Amniotic epithelial cell (primary cell): ENCODE measurements at regions not wholly inside any gene's neighbourhood (a gene's known extent, or its start where the extent isn't known, plus 50 kb on each side); places are given as distances from the start of the nearest gene placed in this dataset.
A peak's percentile ranks its signal among the peaks of the same experiment; 100 is the strongest.

ENCODE experiments used
- DNase-seq: peaks from one replicate; pipeline ENCODE4 v3.0.0-alpha.2; 2010; ENCODE audit warnings: low read depth

DNA sequence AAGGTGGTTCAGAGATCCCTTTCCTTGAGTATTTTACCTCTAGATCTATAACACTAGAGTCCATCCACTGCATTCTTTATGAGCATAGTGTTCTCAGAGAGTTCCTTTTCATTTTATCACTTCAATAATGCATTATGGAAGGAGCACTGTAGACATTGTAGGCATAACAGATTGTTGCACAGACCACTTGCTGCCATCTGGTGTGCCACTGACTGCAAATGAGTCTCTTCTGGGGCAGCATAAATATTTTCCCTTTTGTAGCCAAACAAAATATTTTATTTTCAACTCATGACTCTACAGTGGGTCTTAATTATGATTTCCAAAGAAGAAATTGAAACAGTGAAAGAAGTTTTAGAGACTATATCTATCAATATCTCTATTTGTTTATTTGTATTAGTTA lies 290.4 kb downstream of the OLFM3 start:
- no peak for DNase-seq

DNA sequence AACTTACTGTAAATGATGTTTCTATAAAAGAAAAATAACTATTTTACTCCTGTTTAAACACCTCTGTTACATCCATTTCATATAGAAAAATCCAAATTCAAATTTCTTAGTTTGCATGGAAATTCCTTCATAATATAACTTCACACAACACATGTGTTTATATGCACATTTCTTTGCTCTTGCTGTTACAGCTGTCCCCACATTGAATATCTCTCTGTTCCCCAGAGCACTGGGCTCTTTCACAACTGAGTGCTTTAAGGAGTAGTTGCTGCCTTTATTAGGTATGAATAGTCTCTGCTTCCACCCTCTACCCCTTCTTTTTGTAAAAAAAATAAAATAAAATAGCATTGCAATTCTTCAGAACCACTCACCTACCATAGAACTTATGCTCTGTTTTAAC lies 287.0 kb downstream of the OLFM3 start:
- no peak for DNase-seq

DNA sequence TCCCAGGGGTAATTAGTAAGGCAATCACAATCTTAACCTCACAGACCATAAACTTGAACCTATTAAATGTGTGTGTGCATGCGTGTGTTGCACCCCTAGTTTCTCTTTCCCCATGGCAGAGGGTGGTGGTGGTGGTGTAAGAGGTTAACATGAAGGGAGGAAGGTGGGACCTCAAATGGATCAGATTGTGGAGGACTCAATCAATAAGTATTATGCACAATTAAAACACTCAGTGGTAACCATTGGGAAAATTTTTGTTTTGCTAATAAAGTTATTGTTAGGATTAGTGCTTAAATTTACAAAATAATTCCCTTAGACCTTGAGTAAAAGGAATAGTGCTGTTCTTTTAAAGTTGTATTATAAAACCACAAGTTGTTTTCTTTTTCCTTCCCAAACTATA lies 283.0 kb downstream of the OLFM3 start:
- DNase-seq, result no peak

- no peak for DNase-seq
Observed at GRCh38 chr1:101723415-101723814, 273.3 kb downstream of the OLFM3 start.

- DNase-seq, result no peak
Observed at GRCh38 chr1:101728029-101728428, 268.7 kb downstream of the OLFM3 start.

- DNase-seq, result no peak
Observed at GRCh38 chr1:101730559-101730958, 266.2 kb downstream of the OLFM3 start.

- DNase-seq, result no peak
Observed at GRCh38 chr1:101732261-101732660, 264.5 kb downstream of the OLFM3 start.

DNA sequence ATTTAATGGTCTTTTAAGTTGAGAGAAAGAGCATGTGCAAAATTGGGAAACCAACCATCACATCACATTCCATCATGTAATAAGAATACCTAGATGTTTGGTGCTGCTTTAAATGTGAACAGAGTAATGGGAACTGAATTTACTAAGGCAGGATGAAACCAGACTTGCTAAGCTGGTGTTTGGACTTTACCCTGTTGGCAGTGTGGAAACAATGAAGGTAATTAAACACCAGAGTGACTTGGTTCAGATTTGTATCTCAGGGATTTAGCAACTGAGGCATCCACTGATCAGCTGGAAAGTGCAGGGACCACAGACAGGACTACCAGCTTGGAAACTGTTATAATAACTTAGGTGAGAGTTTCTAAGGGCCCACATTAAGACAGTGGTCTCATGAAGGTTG lies 263.4 kb downstream of the OLFM3 start:
- no peak for DNase-seq

DNA sequence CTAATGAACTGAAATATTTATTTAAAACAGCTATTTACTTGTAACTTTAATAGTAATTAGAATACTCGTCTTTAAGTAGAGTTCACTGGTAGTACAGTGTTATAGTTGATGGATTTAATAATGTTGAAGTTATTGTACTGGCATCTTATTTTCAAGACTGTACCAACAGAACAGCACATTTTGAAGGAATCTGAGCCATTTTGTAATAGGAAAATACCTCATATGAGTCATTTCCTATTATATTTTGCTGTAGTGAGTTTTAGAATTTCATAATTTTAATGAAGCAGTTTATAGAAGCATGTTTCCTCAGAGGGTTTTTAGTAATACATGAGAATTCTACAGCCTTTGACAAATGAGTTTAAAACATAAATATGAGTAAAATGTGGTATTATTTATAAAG lies 258.3 kb downstream of the OLFM3 start:
- DNase-seq, result peak; percentile 80

GRCh38 chr1:101739146-101739545 lies 257.6 kb downstream of the OLFM3 start:
- DNase-seq, result no peak

- no peak for DNase-seq
Observed at GRCh38 chr1:101739826-101740330, 256.8 kb downstream of the OLFM3 start.

DNA sequence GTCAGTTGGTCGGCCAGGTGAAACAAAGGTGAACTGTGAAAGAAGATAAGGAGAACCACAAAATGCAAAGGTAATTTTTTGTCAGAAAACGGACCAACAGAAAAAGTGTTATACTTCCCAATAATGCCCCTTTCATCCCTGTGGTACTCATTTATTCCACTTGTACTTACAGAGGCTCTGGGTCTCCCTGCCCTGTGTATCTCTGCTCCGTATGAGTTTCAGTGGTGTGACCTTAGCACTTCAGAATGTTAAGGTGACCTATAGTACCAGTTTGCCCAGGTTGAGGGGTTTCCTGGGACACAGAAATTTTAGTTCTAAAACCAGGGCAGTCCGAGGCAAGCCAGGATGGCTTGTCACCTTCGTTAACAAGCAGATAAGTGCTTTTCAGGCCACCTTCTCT lies 254.8 kb downstream of the OLFM3 start:
- DNase-seq, result no peak

GRCh38 chr1:101742509-101742908 lies 254.2 kb downstream of the OLFM3 start:
- no peak for DNase-seq

DNA sequence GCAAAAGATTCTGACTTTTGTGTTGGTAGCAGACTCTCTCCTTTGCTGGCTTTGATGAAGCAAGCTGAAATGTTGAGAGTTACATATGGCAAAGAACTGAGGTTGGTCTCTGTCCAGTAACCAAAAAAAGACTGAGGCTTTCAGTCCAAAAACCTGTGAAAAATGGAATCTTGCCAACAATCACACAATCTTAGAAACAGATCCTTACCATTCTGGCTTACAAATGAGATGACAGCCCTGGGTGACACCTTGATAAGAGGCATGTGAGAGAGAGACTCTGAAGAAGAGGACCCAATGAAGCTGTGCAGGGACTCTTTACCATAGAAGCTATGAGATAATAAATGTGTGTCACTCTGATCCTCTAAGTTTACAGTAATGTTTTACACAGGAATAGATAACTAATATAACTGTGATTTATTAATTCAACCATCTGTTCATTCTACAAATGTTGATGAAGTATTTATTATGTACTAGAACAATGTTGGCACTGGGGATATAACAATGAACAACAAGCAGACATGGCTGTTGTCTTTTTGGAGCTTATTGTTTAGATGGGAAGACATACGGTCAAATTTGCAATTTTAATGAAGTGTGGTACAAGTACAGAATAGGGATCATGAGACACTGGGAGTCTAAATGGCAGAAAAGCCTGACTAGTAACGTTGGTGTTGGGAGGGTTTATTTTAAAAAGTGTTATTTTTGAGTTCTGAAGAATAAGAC lies 251.0 kb downstream of the OLFM3 start:
- no peak for DNase-seq

DNA sequence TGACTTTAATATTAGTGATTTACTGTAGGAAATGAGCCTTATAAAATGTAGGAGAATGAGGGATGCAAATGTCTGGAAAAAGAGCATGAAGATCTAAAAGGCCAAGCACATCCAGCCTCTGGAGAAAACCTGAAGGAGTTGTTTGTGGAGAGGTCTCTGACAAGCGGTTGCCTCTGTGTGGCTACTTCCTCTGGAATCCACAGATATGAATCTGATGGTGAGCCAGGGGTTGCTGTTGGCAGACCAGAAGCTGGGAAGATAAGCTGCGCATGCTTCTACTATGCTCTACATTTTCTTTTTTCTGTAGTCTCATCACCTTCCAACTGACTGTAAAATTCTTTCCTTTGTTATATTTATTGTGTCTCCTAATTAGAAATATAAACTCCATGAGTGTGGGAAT lies 248.6 kb downstream of the OLFM3 start:
- peak; percentile 47 for DNase-seq
